ENCODE measurements at regions not wholly inside any gene's neighbourhood (a gene's known extent, or its start where the extent isn't known, plus 50 kb on each side); places are given as distances from the start of the nearest gene placed in this dataset.

DNA sequence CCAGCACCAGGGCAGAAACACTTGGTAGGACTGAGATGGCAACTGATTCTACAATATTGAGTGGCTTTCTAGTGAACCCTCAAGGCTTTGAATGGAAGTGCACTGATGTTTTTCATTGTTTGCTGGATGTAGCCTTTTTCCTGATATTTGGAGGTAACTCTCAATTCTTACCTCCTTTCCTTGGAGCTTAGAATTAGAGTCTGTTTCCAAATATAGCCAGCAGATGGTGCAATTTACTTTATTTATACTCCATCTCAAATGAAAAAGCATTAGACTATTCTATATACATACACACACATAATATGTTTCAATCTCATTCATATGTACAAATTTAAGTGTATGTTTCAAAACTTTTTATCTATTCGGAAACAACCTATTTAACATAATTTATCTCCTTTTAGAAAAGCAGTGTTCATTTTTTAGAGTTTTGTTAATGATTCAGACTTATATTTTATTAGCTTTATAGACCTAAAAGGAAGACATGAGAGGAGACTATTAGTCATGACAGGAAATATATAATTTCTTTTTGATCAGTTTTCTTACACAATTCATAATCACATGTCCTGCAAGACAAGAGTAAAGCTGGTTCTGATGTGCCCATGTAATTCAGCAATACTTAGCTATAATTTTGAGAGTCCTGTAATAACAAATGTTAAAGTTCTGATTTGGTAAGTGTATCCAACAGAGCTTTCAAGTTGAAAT, 124.8 kb downstream of the NUP35 start:
- H2AFZ ChIP-seq (ENCODE audit: low read depth, low read length), result no peak overlapping the region
- H3K27me3 ChIP-seq (ENCODE audit: control insufficient read depth in 2 of 2, insufficient read depth in 2 of 2, low read length in 2 of 2), result no peaks in the 10 kb centered on the region
- no TSS peak for BruUV-seq (replicated peaks)
- no peaks in the 10 kb centered on the region for H3K79me2 ChIP-seq (ENCODE audit: control insufficient read depth, insufficient read depth, low read length)
- H3K4me2 ChIP-seq (ENCODE audit: insufficient read depth, low read length), result no peak overlapping the region
- DNase-seq (ENCODE audit: low read depth, low spot score) (peak; percentile 71), FAIRE-seq (peak; percentile 72)
- CTCF ChIA-PET, result interaction anchor here (0.6 to 7.4 kb wide), 69 partner anchors 10 to 1393 kb away, joined by 3 to 340 read pairs (median 5); no protein-coding TSS in a partner anchor
- no peak overlapping the region for H3K27ac ChIP-seq (ENCODE audit: insufficient read depth, low read depth, low read length)
- no peaks in the 10 kb centered on the region for H3K9me1 ChIP-seq (replicated peaks; ENCODE audit: control insufficient read depth, extremely low read depth, insufficient read depth, low read length)
- POLR2A ChIA-PET, result no interaction called here
- H3K4me3 ChIP-seq (replicated peaks in 1 of 3; ENCODE audit: insufficient read depth in 1 of 3, low read depth in 1 of 3, low read length in 3 of 3), result no peak overlapping the region
- TF ChIP-seq, protein P1, sequence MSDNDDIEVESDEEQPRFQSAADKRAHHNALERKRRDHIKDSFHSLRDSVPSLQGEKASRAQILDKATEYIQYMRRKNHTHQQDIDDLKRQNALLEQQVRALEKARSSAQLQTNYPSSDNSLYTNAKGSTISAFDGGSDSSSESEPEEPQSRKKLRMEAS (IDR thresholded peaks at IDR 0.05; ENCODE audit: insufficient read depth, insufficient read length), result no peak
- no peak for TF ChIP-seq EZH2 (IDR thresholded peaks at IDR 0.05; ENCODE audit: borderline replicate concordance, low read depth, low read length, severe bottlenecking)
- TF ChIP-seq POLR2A (IDR thresholded peaks at IDR 0.05; ENCODE audit: low read depth, low read length), result no peak
- TF ChIP-seq FOS (IDR thresholded peaks at IDR 0.05; ENCODE audit: borderline replicate concordance, insufficient read depth, low read length), result peak; percentile 33
- TF ChIP-seq POLR2AphosphoS5 (IDR thresholded peaks at IDR 0.05; ENCODE audit: insufficient read depth, low read depth, low read length), result no peak
- TF ChIP-seq, protein P2, sequence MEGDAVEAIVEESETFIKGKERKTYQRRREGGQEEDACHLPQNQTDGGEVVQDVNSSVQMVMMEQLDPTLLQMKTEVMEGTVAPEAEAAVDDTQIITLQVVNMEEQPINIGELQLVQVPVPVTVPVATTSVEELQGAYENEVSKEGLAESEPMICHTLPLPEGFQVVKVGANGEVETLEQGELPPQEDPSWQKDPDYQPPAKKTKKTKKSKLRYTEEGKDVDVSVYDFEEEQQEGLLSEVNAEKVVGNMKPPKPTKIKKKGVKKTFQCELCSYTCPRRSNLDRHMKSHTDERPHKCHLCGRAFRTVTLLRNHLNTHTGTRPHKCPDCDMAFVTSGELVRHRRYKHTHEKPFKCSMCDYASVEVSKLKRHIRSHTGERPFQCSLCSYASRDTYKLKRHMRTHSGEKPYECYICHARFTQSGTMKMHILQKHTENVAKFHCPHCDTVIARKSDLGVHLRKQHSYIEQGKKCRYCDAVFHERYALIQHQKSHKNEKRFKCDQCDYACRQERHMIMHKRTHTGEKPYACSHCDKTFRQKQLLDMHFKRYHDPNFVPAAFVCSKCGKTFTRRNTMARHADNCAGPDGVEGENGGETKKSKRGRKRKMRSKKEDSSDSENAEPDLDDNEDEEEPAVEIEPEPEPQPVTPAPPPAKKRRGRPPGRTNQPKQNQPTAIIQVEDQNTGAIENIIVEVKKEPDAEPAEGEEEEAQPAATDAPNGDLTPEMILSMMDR (IDR thresholded peaks at IDR 0.05; ENCODE audit: extremely low read depth in 1 of 2, insufficient read depth in 1 of 2, low read depth in 1 of 2, low read length in 2 of 2), result peak in 1 of 2 donors; percentile 29
- no peak for TF ChIP-seq GATA2 (IDR thresholded peaks at IDR 0.05; ENCODE audit: insufficient read depth, insufficient read length, low read depth, low read length)
- TF ChIP-seq JUN (IDR thresholded peaks at IDR 0.05; ENCODE audit: borderline replicate concordance, insufficient read depth, insufficient read length, low read depth), result no peak
- H3K9me3 ChIP-seq (replicated peaks; ENCODE audit: control insufficient read depth, insufficient read depth, low read length), result no peaks in the 10 kb centered on the region
- intact Hi-C loops (cut with micrococcal nuclease), result loop anchor here (1.0 to 10.0 kb wide), 3 partner anchors 111 to 1346 kb away; partner anchors contain the start of gene ZNF804A
- no peaks in the 10 kb centered on the region for H3K36me3 ChIP-seq (ENCODE audit: control insufficient read depth in 2 of 2, extremely low read depth in 1 of 2, insufficient read depth in 2 of 2, low read length in 2 of 2)
- dilution Hi-C loops (cut with MboI; ENCODE audit: extremely low pct_ligation_motif_present, low sequenced_read_pairs), result no loop called here
- H3K9ac ChIP-seq (replicated peaks; ENCODE audit: extremely low read depth, insufficient read depth, low read length), result no peak overlapping the region
- H4K20me1 ChIP-seq (replicated peaks; ENCODE audit: control insufficient read depth, extremely low read depth, insufficient read depth, low read length), result no peaks in the 10 kb centered on the region
- no peaks in the 10 kb centered on the region for H3K4me1 ChIP-seq (ENCODE audit: control insufficient read depth, extremely low read depth, insufficient read depth, low read length)

Data from endothelial cell of umbilical vein (primary cell).